Esophagus muscularis mucosa (tissue), 4 donors: ENCODE measurements at regions not wholly inside any gene's neighbourhood (a gene's known extent, or its start where the extent isn't known, plus 50 kb on each side); places are given as distances from the start of the nearest gene placed in this dataset.

ENCODE experiments used
- DNase-seq: peaks from one replicate; pipeline ENCODE4 v3.0.0-alpha.2; 2017; ENCODE audit errors: extremely low spot score
- H3K27ac ChIP-seq, 4 donors: fragments of 200-600 bp; sonication (generic); replicated peaks in 1 of 4; 1 replicate in 3 of 4; 2 replicates in 1 of 4; pipeline ENCODE4 v1.5.1; 2016 to 2019; ENCODE audit warnings: mild to moderate bottlenecking in 1 of 4
- H3K27me3 ChIP-seq, 4 donors: fragments of 200-600 bp; sonication (generic); one replicate each; pipeline versions ENCODE4 v1.5.1 to v1.6.0; 2016 to 2019
- H3K36me3 ChIP-seq, 4 donors: fragments of 200-600 bp; sonication (generic); one replicate each; pipeline ENCODE4 v1.5.1; 2016 to 2019
- H3K4me1 ChIP-seq, 4 donors: fragments of 200-600 bp; sonication (generic); one replicate each; pipeline ENCODE4 v1.5.1; 2016 to 2019
- H3K4me3 ChIP-seq, 4 donors: fragments of 200-600 bp; sonication (generic); 1 replicate in 2 of 4; 2 replicates in 2 of 4; pipeline ENCODE4 v1.5.1; 2016 to 2019; ENCODE audit warnings: mild to moderate bottlenecking in 4 of 4, moderate library complexity in 1 of 4
- H3K9me3 ChIP-seq, 4 donors: fragments of 200-600 bp; sonication (generic); 1 replicate in 3 of 4; 2 replicates in 1 of 4; pipeline ENCODE4 v1.5.1; 2016 to 2019
- CTCF ChIP-seq, 3 experiments: fragments of 200-600 bp in 2 of 3; fragments of 450-650 bp in 1 of 3; sonication (generic) in 2 of 3; IDR thresholded peaks; one replicate each; pipeline ENCODE4 v1.5.1; 2017 to 2019; ENCODE audit warnings: antibody characterized with exemption in 3 of 3, mild to moderate bottlenecking in 2 of 3, moderate library complexity in 1 of 3
- EP300 ChIP-seq: sonication (generic); formaldehyde crosslinking; IDR thresholded peaks from one replicate; pipeline ENCODE4 v1.6.1; 2017; ENCODE audit warnings: antibody characterized with exemption
- POLR2A ChIP-seq: fragments of 450-650 bp; IDR thresholded peaks from one replicate; pipeline ENCODE4 v1.6.1; 2017; ENCODE audit warnings: antibody characterized with exemption, moderate library complexity, mild to moderate bottlenecking, low read depth
- POLR2AphosphoS5 ChIP-seq, 2 donors: sonication (generic); formaldehyde crosslinking; IDR thresholded peaks; one replicate each; pipeline ENCODE4 v1.6.1; 2017; ENCODE audit warnings: antibody characterized with exemption in 2 of 2
- WGBS: methylation state at CpG from one replicate; pipeline ENCODE4 v1.1.5; 2018; 5-methylcytosine and 5-hydroxymethylcytosine counted together
- intact Hi-C: fragments of 100-400 bp; cut with DNase I; formaldehyde crosslinking; loops from one replicate; pipeline ENCODE4 v1.15.1; 2023

GRCh38 chr1:193633093-193633492 lies 446.7 kb upstream of the B3GALT2 start:
- WGBS, result 94% methylated on average over 3 of the region's 3 CpGs
- Histone ChIP-seq H3K9me3 (no peaks in the 10 kb centered on the region), H3K4me3 (no peak overlapping the region), H3K36me3 (no peaks in the 10 kb centered on the region), H3K27me3 (no peaks in the 10 kb centered on the region), H3K27ac (no peak overlapping the region), H3K4me1 (no peaks in the 10 kb centered on the region)
- DNase-seq, result no peak
- TF ChIP-seq POLR2AphosphoS5 (IDR thresholded peaks at IDR 0.05) (no peak), CTCF (IDR thresholded peaks at IDR 0.05) (no peak), EP300 (no peak), POLR2A (no peak)
- intact Hi-C loops, result no loop called here

GRCh38 chr1:193631306-193631705 lies 444.9 kb upstream of the B3GALT2 start:
- Histone ChIP-seq H3K9me3 (no peaks in the 10 kb centered on the region), H3K27ac (no peak overlapping the region), H3K27me3 (no peaks in the 10 kb centered on the region), H3K36me3 (no peaks in the 10 kb centered on the region), H3K4me1 (no peaks in the 10 kb centered on the region), H3K4me3 (no peak overlapping the region)
- 81% methylated on average over 3 of the region's 3 CpGs for WGBS
- intact Hi-C loops, result no loop called here
- no peak for DNase-seq
- TF ChIP-seq POLR2A (no peak), POLR2AphosphoS5 (IDR thresholded peaks at IDR 0.05) (no peak), CTCF (IDR thresholded peaks at IDR 0.05) (no peak), EP300 (no peak)

GRCh38 chr1:193629875-193630274 lies 443.5 kb upstream of the B3GALT2 start:
- DNase-seq, result no peak
- Histone ChIP-seq H3K27ac (no peak overlapping the region), H3K4me1 (no peaks in the 10 kb centered on the region), H3K36me3 (no peaks in the 10 kb centered on the region), H3K4me3 (no peak overlapping the region), H3K9me3 (no peaks in the 10 kb centered on the region), H3K27me3 (no peaks in the 10 kb centered on the region)
- TF ChIP-seq EP300 (no peak), POLR2AphosphoS5 (IDR thresholded peaks at IDR 0.05) (no peak), POLR2A (no peak), CTCF (IDR thresholded peaks at IDR 0.05) (no peak)
- WGBS, result 57% methylated on average over 3 of the region's 3 CpGs
- intact Hi-C loops, result no loop called here

- DNase-seq, result no peak
- Histone ChIP-seq H3K4me3 (no peak overlapping the region), H3K27me3 (no peaks in the 10 kb centered on the region), H3K4me1 (peaks cover 0 to 2% (median 0%) of the 10 kb centered on the region in 4 donors), H3K9me3 (no peaks in the 10 kb centered on the region), H3K27ac (no peak overlapping the region), H3K36me3 (no peaks in the 10 kb centered on the region)
- intact Hi-C loops, result no loop called here
- 62% methylated on average over 2 of the region's 2 CpGs for WGBS
- no peak for TF ChIP-seq EP300
- TF ChIP-seq POLR2A, result no peak
- TF ChIP-seq POLR2AphosphoS5 (IDR thresholded peaks at IDR 0.05), result no peak
- TF ChIP-seq CTCF (IDR thresholded peaks at IDR 0.05), result no peak
Observed at GRCh38 chr1:193626695-193627094, 440.3 kb upstream of the B3GALT2 start.

- no peak for TF ChIP-seq POLR2AphosphoS5 (IDR thresholded peaks at IDR 0.05)
- no peak for TF ChIP-seq CTCF (IDR thresholded peaks at IDR 0.05)
- no peak for TF ChIP-seq EP300
- no peak for TF ChIP-seq POLR2A
- Histone ChIP-seq H3K27me3 (no peaks in the 10 kb centered on the region), H3K27ac (no peak overlapping the region), H3K36me3 (no peaks in the 10 kb centered on the region), H3K4me3 (no peak overlapping the region), H3K4me1 (peaks cover 0 to 6% (median 0%) of the 10 kb centered on the region in 4 donors), H3K9me3 (no peaks in the 10 kb centered on the region)
- DNase-seq, result no peak
- WGBS, result 68% methylated on average over 4 of the region's 4 CpGs
- intact Hi-C loops, result no loop called here
Observed at GRCh38 chr1:193625255-193625654, 438.8 kb upstream of the B3GALT2 start.
